Stimulated activated CD4-positive, alpha-beta T cell treated with anti-CD3 and anti-CD28 coated beads, Interleukin-1b, Interleukin-23, amount 100 ng/mL, for 1 hour (primary cell): ENCODE measurements at regions not wholly inside any gene's neighbourhood (a gene's known extent, or its start where the extent isn't known, plus 50 kb on each side); places are given as distances from the start of the nearest gene placed in this dataset.
"Not testable (repeated sequence)": the region's sequence is repeated elsewhere in the genome, so short reads cannot be mapped to it uniquely, and the experiment has no call there.

Experiments
- DNase-seq, 2 donors: peaks; one replicate each; pipeline ENCODE4 v3.0.0-alpha.2; 2020; ENCODE audit warnings: low read depth in 2 of 2

GRCh38 chr2:76170856-76171255 is 460.1 kb upstream of the GCFC2 start:
- DNase-seq = no peak

GRCh38 chr2:76170009-76170384 is 459.3 kb upstream of the GCFC2 start:
- DNase-seq = no peak

- no peak for DNase-seq
Measured at GRCh38 chr2:76169276-76170008, 458.7 kb upstream of the GCFC2 start.

- no peak for DNase-seq
Measured at GRCh38 chr2:76163860-76164259, 453.1 kb upstream of the GCFC2 start.

- no peak for DNase-seq
Measured at GRCh38 chr2:76160670-76161069, 450.0 kb upstream of the GCFC2 start.

- DNase-seq = no peak
Measured at GRCh38 chr2:76159042-76159648, 448.4 kb upstream of the GCFC2 start.

GRCh38 chr2:76157531-76157930 is 446.8 kb upstream of the GCFC2 start:
- DNase-seq = no peak

- no peak for DNase-seq
Measured at GRCh38 chr2:76154981-76155380, 444.3 kb upstream of the GCFC2 start.

GRCh38 chr2:76149846-76150245 is 439.1 kb upstream of the GCFC2 start:
- DNase-seq = no peak

- DNase-seq = not testable (repeated sequence)
Measured at GRCh38 chr2:76139303-76139702, 428.6 kb upstream of the GCFC2 start.

GRCh38 chr2:76128622-76129021 is 417.9 kb upstream of the GCFC2 start:
- no peak for DNase-seq

GRCh38 chr2:76120176-76120575 is 409.5 kb upstream of the GCFC2 start:
- no peak for DNase-seq

GRCh38 chr2:76089683-76090082 is 379.0 kb upstream of the GCFC2 start:
- no peak for DNase-seq

GRCh38 chr2:76083248-76083647 is 372.5 kb upstream of the GCFC2 start:
- no peak for DNase-seq

- no peak for DNase-seq
Measured at GRCh38 chr2:76082509-76082908, 371.8 kb upstream of the GCFC2 start.

- DNase-seq = no peak
Measured at GRCh38 chr2:76080154-76080553, 369.4 kb upstream of the GCFC2 start.

- DNase-seq = no peak
Measured at GRCh38 chr2:76075126-76075525, 364.4 kb upstream of the GCFC2 start.

GRCh38 chr2:76073992-76074604 is 363.4 kb upstream of the GCFC2 start:
- no peak for DNase-seq

GRCh38 chr2:76050196-76050595 is 339.5 kb upstream of the GCFC2 start:
- DNase-seq = no peak

- DNase-seq = no peak
Measured at GRCh38 chr2:76044701-76045100, 334.0 kb upstream of the GCFC2 start.

GRCh38 chr2:76039505-76039904 is 328.8 kb upstream of the GCFC2 start:
- no peak for DNase-seq

- DNase-seq = no peak
Measured at GRCh38 chr2:76027761-76028160, 317.0 kb upstream of the GCFC2 start.

GRCh38 chr2:76019128-76019527 is 308.4 kb upstream of the GCFC2 start:
- DNase-seq = no peak
